Loucy (cell line): ENCODE measurements at regions not wholly inside any gene's neighbourhood (a gene's known extent, or its start where the extent isn't known, plus 50 kb on each side); places are given as distances from the start of the nearest gene placed in this dataset.

Experiments
- CTCF ChIP-seq: fragments of 200-600 bp; sonication (generic); conservative IDR thresholded peaks from 2 replicates; pipeline ENCODE4 v1.5.1; 2014; ENCODE audit warnings: mild to moderate bottlenecking, antibody characterized with exemption, low read length
- EZH2phosphoT487 ChIP-seq: fragments of 200-600 bp; IDR thresholded peaks from 2 replicates; pipeline ENCODE4 v1.6.1; 2018; ENCODE audit warnings: antibody characterized with exemption, mild to moderate bottlenecking, moderate library complexity, borderline replicate concordance

- TF ChIP-seq CTCF (no peak), EZH2phosphoT487 (no peak)
These were observed 1128.4 kb downstream of the TSN start for GRCh38 chr2:122883849-122884248.
